Lower leg skin (tissue), 3 donors: ENCODE measurements at regions not wholly inside any gene's neighbourhood (a gene's known extent, or its start where the extent isn't known, plus 50 kb on each side); places are given as distances from the start of the nearest gene placed in this dataset.

Experiments used
- POLR2A ChIP-seq, 2 donors: fragments of 450-650 bp; IDR thresholded peaks; one replicate each; pipeline ENCODE4 v1.6.1; 2016 to 2017; ENCODE audit warnings: antibody characterized with exemption in 2 of 2, mild to moderate bottlenecking in 1 of 2, moderate library complexity in 1 of 2
- TF ChIP-seq, protein P1 (sequence below), 3 donors: fragments of 450-650 bp; IDR thresholded peaks; one replicate each; pipeline ENCODE4 v1.5.1; 2016; ENCODE audit warnings: antibody characterized with exemption in 3 of 3, mild to moderate bottlenecking in 3 of 3, moderate library complexity in 2 of 3

DNA sequence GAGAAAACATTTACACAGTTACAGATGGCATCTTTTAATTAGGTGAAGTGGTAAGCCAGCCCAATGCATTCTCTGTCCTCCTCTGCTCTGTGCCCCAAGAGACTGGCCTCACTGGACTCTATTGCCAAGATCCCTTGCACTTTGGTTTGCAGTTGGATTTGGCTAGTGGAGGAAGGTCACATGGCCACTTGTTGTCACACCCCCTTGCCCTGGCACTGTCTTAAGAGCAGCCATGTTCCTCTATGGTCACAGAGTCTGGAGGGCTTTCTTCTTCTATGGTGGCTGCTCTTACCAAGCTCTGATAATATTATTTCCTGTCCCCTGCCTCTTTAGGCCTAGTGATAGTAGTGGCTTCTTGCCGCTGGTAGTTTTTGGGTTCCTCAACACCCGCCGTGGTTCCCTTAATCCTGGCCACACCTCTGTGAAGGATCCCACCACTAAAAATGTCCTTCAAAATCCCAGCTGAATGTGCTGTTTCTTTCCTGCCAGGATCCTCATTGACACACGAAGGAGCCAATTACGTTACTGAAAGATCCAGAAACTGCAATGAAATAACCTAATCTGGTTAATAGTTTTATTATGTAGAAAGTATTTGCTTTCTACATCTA is 111.1 kb downstream of the CDC42EP3 start:
- TF ChIP-seq, protein P1, sequence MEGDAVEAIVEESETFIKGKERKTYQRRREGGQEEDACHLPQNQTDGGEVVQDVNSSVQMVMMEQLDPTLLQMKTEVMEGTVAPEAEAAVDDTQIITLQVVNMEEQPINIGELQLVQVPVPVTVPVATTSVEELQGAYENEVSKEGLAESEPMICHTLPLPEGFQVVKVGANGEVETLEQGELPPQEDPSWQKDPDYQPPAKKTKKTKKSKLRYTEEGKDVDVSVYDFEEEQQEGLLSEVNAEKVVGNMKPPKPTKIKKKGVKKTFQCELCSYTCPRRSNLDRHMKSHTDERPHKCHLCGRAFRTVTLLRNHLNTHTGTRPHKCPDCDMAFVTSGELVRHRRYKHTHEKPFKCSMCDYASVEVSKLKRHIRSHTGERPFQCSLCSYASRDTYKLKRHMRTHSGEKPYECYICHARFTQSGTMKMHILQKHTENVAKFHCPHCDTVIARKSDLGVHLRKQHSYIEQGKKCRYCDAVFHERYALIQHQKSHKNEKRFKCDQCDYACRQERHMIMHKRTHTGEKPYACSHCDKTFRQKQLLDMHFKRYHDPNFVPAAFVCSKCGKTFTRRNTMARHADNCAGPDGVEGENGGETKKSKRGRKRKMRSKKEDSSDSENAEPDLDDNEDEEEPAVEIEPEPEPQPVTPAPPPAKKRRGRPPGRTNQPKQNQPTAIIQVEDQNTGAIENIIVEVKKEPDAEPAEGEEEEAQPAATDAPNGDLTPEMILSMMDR (IDR thresholded peaks at IDR 0.05), result no peak
- TF ChIP-seq POLR2A (IDR thresholded peaks at IDR 0.05), result no peak
